Breast epithelium (tissue), 4 donors: ENCODE measurements at regions not wholly inside any gene's neighbourhood (a gene's known extent, or its start where the extent isn't known, plus 50 kb on each side); places are given as distances from the start of the nearest gene placed in this dataset.

Experiments used
- DNase-seq, 2 donors: peaks; one replicate each; pipeline ENCODE4 v3.0.0-alpha.2; 2019; ENCODE audit warnings: low spot score in 2 of 2
- H3K27ac ChIP-seq, 2 donors: fragments of 200-600 bp; sonication (generic) in 1 of 2; one replicate each; pipeline ENCODE4 v1.5.1; 2016 to 2019; ENCODE audit warnings: mild to moderate bottlenecking in 1 of 2
- H3K27me3 ChIP-seq, 2 donors: fragments of 200-600 bp; sonication (generic) in 1 of 2; one replicate each; pipeline versions ENCODE4 v1.5.1 to v1.6.0; 2017 to 2019; ENCODE audit warnings: control low read depth in 1 of 2, mild to moderate bottlenecking in 1 of 2
- H3K36me3 ChIP-seq: fragments of 200-600 bp; one replicate; pipeline ENCODE4 v1.5.1; 2019
- H3K4me1 ChIP-seq, 2 donors: fragments of 200-600 bp; sonication (generic); one replicate each; pipeline ENCODE4 v1.5.1; 2016 to 2019; ENCODE audit warnings: control low read depth in 1 of 2
- H3K4me3 ChIP-seq, 3 donors: fragments of 200-600 bp; sonication (generic); 1 replicate in 2 of 3; 2 replicates in 1 of 3; pipeline ENCODE4 v1.5.1; 2016 to 2019; ENCODE audit warnings: mild to moderate bottlenecking in 3 of 3, moderate library complexity in 2 of 3
- H3K9me3 ChIP-seq, 2 donors: fragments of 200-600 bp; sonication (generic) in 1 of 2; one replicate each; pipeline ENCODE4 v1.5.1; 2016 to 2019; ENCODE audit warnings: control low read depth in 1 of 2
- POLR2A ChIP-seq: fragments of 450-650 bp; IDR thresholded peaks from one replicate; pipeline ENCODE4 v1.6.1; 2016; ENCODE audit warnings: antibody characterized with exemption, mild to moderate bottlenecking, moderate library complexity
- POLR2AphosphoS5 ChIP-seq, 3 donors: sonication (generic); formaldehyde crosslinking; IDR thresholded peaks; one replicate each; pipeline ENCODE4 v1.6.1; 2017; ENCODE audit warnings: antibody characterized with exemption in 3 of 3
- intact Hi-C: fragments of 100-400 bp; cut with DNase I; formaldehyde crosslinking; loops from one replicate; pipeline ENCODE4 v1.15.1; 2023; ENCODE audit warnings: low total_unique reads
- TF ChIP-seq, protein P1 (sequence below), 3 donors: fragments of 450-650 bp; IDR thresholded peaks; one replicate each; pipeline ENCODE4 v1.5.1; 2016 to 2017; ENCODE audit warnings: antibody characterized with exemption in 3 of 3, mild to moderate bottlenecking in 3 of 3, moderate library complexity in 3 of 3

DNA sequence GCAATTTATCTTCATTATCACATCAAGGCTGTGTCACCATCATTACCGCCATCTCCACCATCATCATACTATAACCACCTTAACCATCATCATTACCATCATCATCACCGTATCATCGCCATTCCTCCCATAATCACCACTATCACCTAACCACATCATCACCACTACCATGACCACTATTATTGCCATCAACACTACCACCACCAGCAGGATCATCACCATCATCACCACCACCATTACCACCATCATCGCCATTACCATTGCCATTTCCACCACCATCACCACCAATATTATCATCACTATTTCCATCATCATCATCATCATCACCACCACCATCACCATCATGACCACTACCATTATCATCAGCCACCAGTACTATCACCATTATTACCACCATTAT is 314.4 kb downstream of the CYP26B1 start:
- no peak overlapping the region for H3K4me3 ChIP-seq
- DNase-seq: no peak
- TF ChIP-seq POLR2A (no peak), POLR2AphosphoS5 (IDR thresholded peaks at IDR 0.05) (no peak)
- TF ChIP-seq, protein P1, sequence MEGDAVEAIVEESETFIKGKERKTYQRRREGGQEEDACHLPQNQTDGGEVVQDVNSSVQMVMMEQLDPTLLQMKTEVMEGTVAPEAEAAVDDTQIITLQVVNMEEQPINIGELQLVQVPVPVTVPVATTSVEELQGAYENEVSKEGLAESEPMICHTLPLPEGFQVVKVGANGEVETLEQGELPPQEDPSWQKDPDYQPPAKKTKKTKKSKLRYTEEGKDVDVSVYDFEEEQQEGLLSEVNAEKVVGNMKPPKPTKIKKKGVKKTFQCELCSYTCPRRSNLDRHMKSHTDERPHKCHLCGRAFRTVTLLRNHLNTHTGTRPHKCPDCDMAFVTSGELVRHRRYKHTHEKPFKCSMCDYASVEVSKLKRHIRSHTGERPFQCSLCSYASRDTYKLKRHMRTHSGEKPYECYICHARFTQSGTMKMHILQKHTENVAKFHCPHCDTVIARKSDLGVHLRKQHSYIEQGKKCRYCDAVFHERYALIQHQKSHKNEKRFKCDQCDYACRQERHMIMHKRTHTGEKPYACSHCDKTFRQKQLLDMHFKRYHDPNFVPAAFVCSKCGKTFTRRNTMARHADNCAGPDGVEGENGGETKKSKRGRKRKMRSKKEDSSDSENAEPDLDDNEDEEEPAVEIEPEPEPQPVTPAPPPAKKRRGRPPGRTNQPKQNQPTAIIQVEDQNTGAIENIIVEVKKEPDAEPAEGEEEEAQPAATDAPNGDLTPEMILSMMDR (IDR thresholded peaks at IDR 0.05): no peak
- H3K4me1 ChIP-seq: no peaks in the 10 kb centered on the region
- no peaks in the 10 kb centered on the region for H3K9me3 ChIP-seq
- H3K36me3 ChIP-seq: no peaks in the 10 kb centered on the region
- H3K27ac ChIP-seq: no peak overlapping the region
- intact Hi-C loops: no loop called here
- peaks cover 0 to 5% of the 10 kb centered on the region in 2 donors for H3K27me3 ChIP-seq

DNA sequence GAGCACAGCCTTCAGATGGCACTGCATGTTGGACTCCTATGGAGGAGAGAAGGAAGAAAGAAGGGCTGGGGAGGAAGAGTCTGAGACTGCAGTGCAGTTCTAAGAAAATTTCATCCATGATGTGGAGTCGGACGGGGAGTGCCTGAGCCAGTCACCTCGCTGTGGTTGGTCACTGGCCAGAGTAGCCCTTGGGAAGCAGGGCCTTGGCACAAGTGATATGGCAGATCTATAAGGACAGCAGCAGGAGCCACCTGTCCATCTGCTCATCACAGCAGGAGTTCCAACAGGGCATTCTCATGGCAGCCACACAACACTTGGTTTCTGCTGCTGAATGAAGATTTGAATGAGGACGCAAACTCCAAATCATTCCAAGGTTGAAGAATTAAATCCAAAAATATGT is 314.8 kb downstream of the CYP26B1 start:
- H3K27me3 ChIP-seq: peaks cover 0 to 5% of the 10 kb centered on the region in 2 donors
- H3K27ac ChIP-seq: no peak overlapping the region
- H3K4me3 ChIP-seq: no peak overlapping the region
- intact Hi-C loops: no loop called here
- H3K9me3 ChIP-seq: no peaks in the 10 kb centered on the region
- TF ChIP-seq POLR2A (no peak), POLR2AphosphoS5 (IDR thresholded peaks at IDR 0.05) (no peak)
- TF ChIP-seq, protein P1 (IDR thresholded peaks at IDR 0.05): no peak
- H3K4me1 ChIP-seq: no peaks in the 10 kb centered on the region
- DNase-seq: no peak
- H3K36me3 ChIP-seq: no peaks in the 10 kb centered on the region

GRCh38 chr2:71832388-71832787 is 315.3 kb downstream of the CYP26B1 start:
- H3K36me3 ChIP-seq: no peaks in the 10 kb centered on the region
- H3K4me1 ChIP-seq: no peaks in the 10 kb centered on the region
- no peak for DNase-seq
- no peak overlapping the region for H3K27ac ChIP-seq
- no peak for TF ChIP-seq POLR2A
- TF ChIP-seq POLR2AphosphoS5 (IDR thresholded peaks at IDR 0.05): no peak
- TF ChIP-seq, protein P1 (IDR thresholded peaks at IDR 0.05): no peak
- peaks cover 0 to 5% of the 10 kb centered on the region in 2 donors for H3K27me3 ChIP-seq
- H3K4me3 ChIP-seq: no peak overlapping the region
- intact Hi-C loops: no loop called here
- H3K9me3 ChIP-seq: no peaks in the 10 kb centered on the region

DNA sequence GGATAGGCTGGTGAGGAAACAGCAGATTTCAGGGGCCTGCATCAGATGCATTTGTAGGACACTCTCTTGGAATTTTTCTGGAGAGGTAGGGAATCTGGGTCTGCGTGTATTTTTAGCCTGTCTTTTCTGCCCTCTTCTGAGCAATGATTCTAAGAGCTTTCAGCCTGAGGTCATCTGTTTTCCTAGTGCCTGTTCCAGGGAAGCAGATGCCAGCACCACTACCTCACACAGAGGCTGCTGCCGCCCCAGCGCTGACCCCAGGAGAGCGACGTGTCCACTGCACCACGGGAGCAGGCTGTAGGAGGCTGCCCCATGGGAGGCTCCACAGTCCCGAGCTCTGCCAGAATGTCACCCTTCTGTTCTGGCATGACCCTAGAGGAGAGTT is 316.5 kb downstream of the CYP26B1 start:
- Histone ChIP-seq H3K27ac (no peak overlapping the region), H3K4me3 (no peak overlapping the region), H3K36me3 (no peaks in the 10 kb centered on the region), H3K9me3 (no peaks in the 10 kb centered on the region), H3K27me3 (peaks cover 0 to 5% of the 10 kb centered on the region in 2 donors), H3K4me1 (no peaks in the 10 kb centered on the region)
- no peak for TF ChIP-seq POLR2AphosphoS5 (IDR thresholded peaks at IDR 0.05)
- no peak for TF ChIP-seq POLR2A
- TF ChIP-seq, protein P1 (IDR thresholded peaks at IDR 0.05): no peak
- no peak for DNase-seq
- intact Hi-C loops: no loop called here

GRCh38 chr2:71830497-71831192 is 317.0 kb downstream of the CYP26B1 start:
- peaks cover 0 to 5% of the 10 kb centered on the region in 2 donors for H3K27me3 ChIP-seq
- intact Hi-C loops: no loop called here
- H3K36me3 ChIP-seq: no peaks in the 10 kb centered on the region
- H3K4me3 ChIP-seq: no peak overlapping the region
- TF ChIP-seq, protein P1 (IDR thresholded peaks at IDR 0.05): no peak
- TF ChIP-seq POLR2A: no peak
- TF ChIP-seq POLR2AphosphoS5 (IDR thresholded peaks at IDR 0.05): no peak
- H3K9me3 ChIP-seq: no peaks in the 10 kb centered on the region
- H3K27ac ChIP-seq: no peak overlapping the region
- H3K4me1 ChIP-seq: no peaks in the 10 kb centered on the region
- DNase-seq: no peak
